Keratinocyte (primary cell): ENCODE measurements at regions not wholly inside any gene's neighbourhood (a gene's known extent, or its start where the extent isn't known, plus 50 kb on each side); places are given as distances from the start of the nearest gene placed in this dataset.

Experiments used
- DNase-seq: peaks from one replicate; pipeline ENCODE4 v3.0.0-alpha.2; 2011; ENCODE audit warnings: low read depth, missing footprints, low spot score
- FAIRE-seq: peaks from 2 replicates; lab custom pipeline; 2011; peaks lifted over from hg19 to GRCh38; lab: Jason Lieb, UNC
- H2AFZ ChIP-seq: 2 replicates; pipeline ENCODE4 v1.6.0; 2012; ENCODE audit warnings: low read length, control low read depth, inconsistent platforms; ENCODE audit not compliant: control insufficient read depth
- H3K27ac ChIP-seq: 2 replicates; pipeline ENCODE4 v1.5.1; 2011; ENCODE audit warnings: low read length; ENCODE audit not compliant: control insufficient read depth, insufficient read depth
- H3K27me3 ChIP-seq: 3 replicates; pipeline ENCODE4 v1.6.0; 2011; ENCODE audit warnings: low read length; ENCODE audit not compliant: control insufficient read depth, insufficient read depth; ENCODE audit errors: extremely low read depth
- H3K36me3 ChIP-seq, 2 experiments: 2 replicates in 1 of 2; 3 replicates in 1 of 2; pipeline ENCODE4 v1.5.1; 2011; ENCODE audit warnings: low read length in 2 of 2, mild to moderate bottlenecking in 1 of 2; ENCODE audit not compliant: control insufficient read depth in 2 of 2, insufficient read depth in 2 of 2; ENCODE audit errors: extremely low read depth in 1 of 2
- H3K4me1 ChIP-seq: 3 replicates; pipeline ENCODE4 v1.5.1; 2011; ENCODE audit warnings: low read length; ENCODE audit not compliant: control insufficient read depth, insufficient read depth; ENCODE audit errors: extremely low read depth
- H3K4me2 ChIP-seq: 3 replicates; pipeline ENCODE4 v1.6.0; 2011; ENCODE audit warnings: low read depth, low read length; ENCODE audit not compliant: control insufficient read depth, insufficient read depth; ENCODE audit errors: extremely low read depth
- H3K4me3 ChIP-seq, 3 experiments: fragments of 200-600 bp in 1 of 3; sonication (generic) in 1 of 3; 2 replicates in 2 of 3; 3 replicates in 1 of 3; pipeline ENCODE4 v1.5.1; 2011 to 2016; ENCODE audit warnings: low read length in 3 of 3, mild to moderate bottlenecking in 3 of 3, control low read depth in 2 of 3, inconsistent platforms in 1 of 3, low read depth in 1 of 3, mixed read lengths in 1 of 3, mixed run types in 1 of 3, moderate library complexity in 1 of 3; ENCODE audit not compliant: control insufficient read depth in 2 of 3, insufficient read depth in 2 of 3; ENCODE audit errors: extremely low read depth in 1 of 3
- H3K79me2 ChIP-seq: 2 replicates; pipeline ENCODE4 v1.6.0; 2012; ENCODE audit warnings: low read length; ENCODE audit not compliant: control insufficient read depth, insufficient read depth
- H3K9ac ChIP-seq: 3 replicates; pipeline ENCODE4 v1.6.0; 2011; ENCODE audit warnings: low read length; ENCODE audit not compliant: control insufficient read depth, insufficient read depth; ENCODE audit errors: extremely low read depth
- H3K9me1 ChIP-seq: 3 replicates; pipeline ENCODE4 v1.6.0; 2011; ENCODE audit warnings: low read length; ENCODE audit not compliant: control insufficient read depth, insufficient read depth; ENCODE audit errors: extremely low read depth
- H3K9me3 ChIP-seq: 2 replicates; pipeline ENCODE4 v1.5.1; 2012; ENCODE audit warnings: low read depth, low read length; ENCODE audit not compliant: control insufficient read depth
- H4K20me1 ChIP-seq: 3 replicates; pipeline ENCODE4 v1.6.0; 2011; ENCODE audit warnings: low read length; ENCODE audit not compliant: control insufficient read depth, insufficient read depth; ENCODE audit errors: extremely low read depth
- EZH2 ChIP-seq: IDR thresholded peaks from one replicate; pipeline ENCODE4 v1.6.1; 2012; ENCODE audit warnings: inconsistent platforms, mild to moderate bottlenecking, low read length, moderate library complexity
- dilution Hi-C: fragments of 300-500 bp; cut with MboI; formaldehyde crosslinking; loops from one replicate; pipeline ENCODE4 v1.7.0; 2020; ENCODE audit warnings: low sequenced_read_pairs; ENCODE audit not compliant: extremely low pct_ligation_motif_present
- TF ChIP-seq, protein P1 (sequence below), 3 experiments: IDR thresholded peaks in 1 of 3; conservative IDR thresholded peaks in 1 of 3; optimal IDR thresholded peaks in 1 of 3; 2 replicates in 2 of 3; 3 replicates in 1 of 3; pipeline versions ENCODE3 to v1.5.1; 2011; ENCODE audit warnings: low read length in 3 of 3, mild to moderate bottlenecking in 3 of 3, moderate library complexity in 2 of 3, control low read depth in 1 of 3, inconsistent platforms in 1 of 3; ENCODE audit not compliant: insufficient read depth in 2 of 3; ENCODE audit errors: extremely low read depth in 1 of 3

DNA sequence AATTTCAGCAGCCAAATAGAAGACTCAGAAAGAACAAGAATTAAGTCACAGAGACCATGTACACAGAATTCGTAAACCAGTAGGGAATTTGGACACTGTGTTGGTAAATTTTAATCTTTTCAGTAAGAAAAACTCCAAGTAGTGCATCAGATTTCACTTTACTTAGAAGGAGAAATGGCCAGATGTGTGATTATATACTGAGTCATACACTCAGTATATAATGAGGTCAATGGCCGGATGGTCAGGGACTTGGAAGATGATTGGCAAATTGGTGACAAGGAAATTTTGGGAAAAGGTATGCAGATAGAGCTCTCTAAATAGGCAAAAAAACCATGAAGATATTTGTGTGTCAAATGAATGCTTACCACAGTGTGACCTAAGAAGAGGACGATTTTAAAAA is 399.8 kb upstream of the LRRC7 start:
- no peak for TF ChIP-seq EZH2
- TF ChIP-seq, protein P1, sequence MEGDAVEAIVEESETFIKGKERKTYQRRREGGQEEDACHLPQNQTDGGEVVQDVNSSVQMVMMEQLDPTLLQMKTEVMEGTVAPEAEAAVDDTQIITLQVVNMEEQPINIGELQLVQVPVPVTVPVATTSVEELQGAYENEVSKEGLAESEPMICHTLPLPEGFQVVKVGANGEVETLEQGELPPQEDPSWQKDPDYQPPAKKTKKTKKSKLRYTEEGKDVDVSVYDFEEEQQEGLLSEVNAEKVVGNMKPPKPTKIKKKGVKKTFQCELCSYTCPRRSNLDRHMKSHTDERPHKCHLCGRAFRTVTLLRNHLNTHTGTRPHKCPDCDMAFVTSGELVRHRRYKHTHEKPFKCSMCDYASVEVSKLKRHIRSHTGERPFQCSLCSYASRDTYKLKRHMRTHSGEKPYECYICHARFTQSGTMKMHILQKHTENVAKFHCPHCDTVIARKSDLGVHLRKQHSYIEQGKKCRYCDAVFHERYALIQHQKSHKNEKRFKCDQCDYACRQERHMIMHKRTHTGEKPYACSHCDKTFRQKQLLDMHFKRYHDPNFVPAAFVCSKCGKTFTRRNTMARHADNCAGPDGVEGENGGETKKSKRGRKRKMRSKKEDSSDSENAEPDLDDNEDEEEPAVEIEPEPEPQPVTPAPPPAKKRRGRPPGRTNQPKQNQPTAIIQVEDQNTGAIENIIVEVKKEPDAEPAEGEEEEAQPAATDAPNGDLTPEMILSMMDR (optimal IDR thresholded peaks at IDR 0.05 in 1 of 3, IDR thresholded peaks at IDR 0.05 in 1 of 3, conservative IDR thresholded peaks at IDR 0.05 in 1 of 3; ENCODE audit: extremely low read depth in 1 of 3, insufficient read depth in 2 of 3, low read length in 3 of 3): no peak
- H4K20me1 ChIP-seq: no peaks in the 10 kb centered on the region
- H3K4me3 ChIP-seq: no peak overlapping the region
- H3K27me3 ChIP-seq: no peaks in the 10 kb centered on the region
- H3K79me2 ChIP-seq: no peaks in the 10 kb centered on the region
- DNase-seq: no peak
- no peaks in the 10 kb centered on the region for H3K9me1 ChIP-seq
- no peak overlapping the region for H2AFZ ChIP-seq
- H3K4me1 ChIP-seq: peaks cover 2% of the 10 kb centered on the region
- H3K36me3 ChIP-seq: no peaks in the 10 kb centered on the region
- H3K9me3 ChIP-seq: peaks cover 1% of the 10 kb centered on the region
- no peak overlapping the region for H3K9ac ChIP-seq
- FAIRE-seq: no peak
- H3K27ac ChIP-seq: no peak overlapping the region
- H3K4me2 ChIP-seq: no peak overlapping the region
- dilution Hi-C loops: no loop called here

DNA sequence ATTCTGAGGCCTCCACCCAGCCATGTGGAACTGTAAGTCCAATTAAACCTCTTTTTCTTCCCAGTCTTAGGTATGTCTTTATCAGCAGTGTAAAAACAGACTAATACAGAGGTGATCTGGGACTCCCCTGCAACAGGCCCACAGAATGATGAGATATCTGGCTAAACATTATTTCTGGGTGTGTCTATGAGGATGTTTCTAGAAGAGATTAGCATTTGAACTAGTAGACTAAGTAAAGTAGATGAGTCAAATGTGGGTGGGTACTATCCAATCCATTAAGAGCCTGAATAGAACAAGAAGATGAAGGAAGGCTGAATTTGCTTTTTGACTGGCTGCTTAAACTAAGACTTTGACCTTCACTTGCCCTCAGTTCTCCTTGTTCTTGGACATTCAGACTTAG is 396.5 kb upstream of the LRRC7 start:
- H3K4me1 ChIP-seq: peaks cover 2% of the 10 kb centered on the region
- no peaks in the 10 kb centered on the region for H3K9me1 ChIP-seq
- no peak overlapping the region for H3K4me3 ChIP-seq
- no peak for DNase-seq
- dilution Hi-C loops: no loop called here
- no peaks in the 10 kb centered on the region for H4K20me1 ChIP-seq
- peaks cover 1% of the 10 kb centered on the region for H3K9me3 ChIP-seq
- no peak for FAIRE-seq
- no peak for TF ChIP-seq EZH2
- TF ChIP-seq, protein P1 (optimal IDR thresholded peaks at IDR 0.05 in 1 of 3, IDR thresholded peaks at IDR 0.05 in 1 of 3, conservative IDR thresholded peaks at IDR 0.05 in 1 of 3; ENCODE audit: extremely low read depth in 1 of 3, insufficient read depth in 2 of 3, low read length in 3 of 3): no peak
- H3K27ac ChIP-seq: no peak overlapping the region
- H3K4me2 ChIP-seq: no peak overlapping the region
- no peaks in the 10 kb centered on the region for H3K27me3 ChIP-seq
- no peak overlapping the region for H2AFZ ChIP-seq
- no peaks in the 10 kb centered on the region for H3K36me3 ChIP-seq
- H3K9ac ChIP-seq: no peak overlapping the region
- H3K79me2 ChIP-seq: no peaks in the 10 kb centered on the region
